Caco-2 (cell line): ENCODE measurements at regions not wholly inside any gene's neighbourhood (a gene's known extent, or its start where the extent isn't known, plus 50 kb on each side); places are given as distances from the start of the nearest gene placed in this dataset.
"Not testable (repeated sequence)": the region's sequence is repeated elsewhere in the genome, so short reads cannot be mapped to it uniquely, and the experiment has no call there.

ENCODE experiments used
- BruUV-seq: library from RNA; stranded (reverse); fragments of 400-500 nt; replicated peaks from 2 replicates; lab custom pipeline; 2021; lab: Mats Ljungman, UMichigan
- CTCF ChIA-PET: fragments of 300-600 bp; sonication (Branson Sonifier 250); formaldehyde crosslinking; loops from one replicate; lab custom pipeline; 2022; ENCODE audit warnings: antibody characterized with exemption; lab: Charles Lee
- POLR2A ChIA-PET: fragments of 300-600 bp; sonication (Branson Sonifier 250); formaldehyde crosslinking; loops from one replicate; lab custom pipeline; 2022; ENCODE audit warnings: antibody characterized with exemption; lab: Charles Lee
- DNase-seq, 2 experiments: peaks; one replicate each; pipeline versions ENCODE4 v3.0.0 to v3.0.0-alpha.2; 2020 to 2022
- H3K27me3 ChIP-seq: replicated peaks from 2 replicates; pipeline ENCODE4 v1.6.0; 2011; ENCODE audit warnings: low read length; ENCODE audit not compliant: control insufficient read depth, insufficient read depth
- H3K36me3 ChIP-seq: 2 replicates; pipeline ENCODE4 v1.5.1; 2011; ENCODE audit warnings: low read length; ENCODE audit not compliant: control insufficient read depth, insufficient read depth
- H3K4me1 ChIP-seq: fragments of 250-450 bp; sonication (Bioruptor Pico); 2 replicates; pipeline ENCODE4 v1.5.1; 2020; ENCODE audit warnings: mild to moderate bottlenecking
- H3K4me3 ChIP-seq: 2 replicates; pipeline ENCODE4 v1.5.1; 2011; ENCODE audit warnings: low read depth, mild to moderate bottlenecking, control low read depth, low read length
- H3K9me3 ChIP-seq: fragments of 250-450 bp; sonication (Bioruptor Pico); 2 replicates; pipeline ENCODE4 v1.5.1; 2020; ENCODE audit warnings: mild to moderate bottlenecking, moderate library complexity
- H3K27ac Mint-ChIP-seq: one replicate; pipeline ENCODE4 v1.8.0; 2022; ENCODE audit warnings: mixed read lengths; ENCODE audit not compliant: unreplicated experiment
- H3K27me3 Mint-ChIP-seq: one replicate; pipeline ENCODE4 v1.8.0; 2022; ENCODE audit warnings: mixed read lengths; ENCODE audit not compliant: insufficient read depth, unreplicated experiment
- H3K36me3 Mint-ChIP-seq: one replicate; pipeline ENCODE4 v1.8.0; 2022; ENCODE audit warnings: mild to moderate bottlenecking, mixed read lengths; ENCODE audit not compliant: insufficient read depth, unreplicated experiment
- H3K4me1 Mint-ChIP-seq: one replicate; pipeline ENCODE4 v1.8.0; 2022; ENCODE audit warnings: low read depth, mixed read lengths; ENCODE audit not compliant: unreplicated experiment
- H3K4me3 Mint-ChIP-seq: one replicate; pipeline ENCODE4 v1.8.0; 2022; ENCODE audit warnings: mild to moderate bottlenecking, moderate library complexity, mixed read lengths; ENCODE audit not compliant: unreplicated experiment
- H3K9me3 Mint-ChIP-seq: one replicate; pipeline ENCODE4 v1.8.0; 2022; ENCODE audit warnings: mixed read lengths; ENCODE audit not compliant: unreplicated experiment
- intact Hi-C: fragments of 100-400 bp; cut with micrococcal nuclease; formaldehyde crosslinking; loops from one replicate; pipeline ENCODE4 v1.10.0; 2022; ENCODE audit not compliant: unreplicated experiment
- TF ChIP-seq, protein P1 (sequence below), 2 experiments: fragments of 200-600 bp in 1 of 2; IDR thresholded peaks; 1 replicate in 1 of 2; 2 replicates in 1 of 2; pipeline versions ENCODE4 v1.5.1 to v1.8.0; 2011 to 2022; ENCODE audit warnings: antibody characterized with exemption in 1 of 2, control low read depth in 1 of 2, inconsistent platforms in 1 of 2, low read depth in 1 of 2, low read length in 1 of 2, mild to moderate bottlenecking in 1 of 2, moderate library complexity in 1 of 2; ENCODE audit not compliant: insufficient read depth in 1 of 2, severe bottlenecking in 1 of 2, unreplicated experiment in 1 of 2

DNA sequence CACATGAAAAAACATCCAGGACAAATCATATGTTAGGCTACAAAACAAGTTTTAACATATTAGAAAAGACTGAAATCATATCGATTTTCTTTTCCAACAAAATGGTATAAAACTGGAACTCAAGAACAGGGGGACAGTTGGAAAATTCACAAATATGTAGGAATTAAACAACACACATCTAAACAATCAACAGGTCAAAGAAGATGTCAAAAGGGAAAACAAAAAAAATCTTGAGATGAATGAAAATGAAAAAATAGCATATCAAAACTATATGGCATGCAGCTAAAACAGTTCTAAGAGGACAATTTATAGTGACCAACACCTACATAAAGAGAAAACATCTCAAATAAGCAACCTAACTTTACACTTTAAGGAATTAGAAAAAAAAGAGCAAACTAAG is 585.3 kb downstream of the UQCRFS1 start:
- ChIA-PET POLR2A (no interaction called here), CTCF (no interaction called here)
- Mint-ChIP-seq H3K27ac (no peak overlapping the region), H3K27me3 (no peaks in the 10 kb centered on the region), H3K36me3 (no peaks in the 10 kb centered on the region), H3K9me3 (peaks cover 18% of the 10 kb centered on the region), H3K4me1 (no peaks in the 10 kb centered on the region), H3K4me3 (no peak overlapping the region)
- Histone ChIP-seq H3K9me3 (peaks cover 6% of the 10 kb centered on the region; the same call in 1 of the 2 replicates), H3K4me1 (no peaks in the 10 kb centered on the region), H3K4me3 (no peak overlapping the region), H3K27me3 (no peaks in the 10 kb centered on the region), H3K36me3 (no peaks in the 10 kb centered on the region)
- no peak for DNase-seq
- TF ChIP-seq, protein P1, sequence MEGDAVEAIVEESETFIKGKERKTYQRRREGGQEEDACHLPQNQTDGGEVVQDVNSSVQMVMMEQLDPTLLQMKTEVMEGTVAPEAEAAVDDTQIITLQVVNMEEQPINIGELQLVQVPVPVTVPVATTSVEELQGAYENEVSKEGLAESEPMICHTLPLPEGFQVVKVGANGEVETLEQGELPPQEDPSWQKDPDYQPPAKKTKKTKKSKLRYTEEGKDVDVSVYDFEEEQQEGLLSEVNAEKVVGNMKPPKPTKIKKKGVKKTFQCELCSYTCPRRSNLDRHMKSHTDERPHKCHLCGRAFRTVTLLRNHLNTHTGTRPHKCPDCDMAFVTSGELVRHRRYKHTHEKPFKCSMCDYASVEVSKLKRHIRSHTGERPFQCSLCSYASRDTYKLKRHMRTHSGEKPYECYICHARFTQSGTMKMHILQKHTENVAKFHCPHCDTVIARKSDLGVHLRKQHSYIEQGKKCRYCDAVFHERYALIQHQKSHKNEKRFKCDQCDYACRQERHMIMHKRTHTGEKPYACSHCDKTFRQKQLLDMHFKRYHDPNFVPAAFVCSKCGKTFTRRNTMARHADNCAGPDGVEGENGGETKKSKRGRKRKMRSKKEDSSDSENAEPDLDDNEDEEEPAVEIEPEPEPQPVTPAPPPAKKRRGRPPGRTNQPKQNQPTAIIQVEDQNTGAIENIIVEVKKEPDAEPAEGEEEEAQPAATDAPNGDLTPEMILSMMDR (IDR thresholded peaks at IDR 0.05; ENCODE audit: insufficient read depth in 1 of 2, low read depth in 1 of 2, low read length in 1 of 2, severe bottlenecking in 1 of 2, unreplicated experiment in 1 of 2): no peak
- no TSS peak for BruUV-seq
- intact Hi-C loops: no loop called here

DNA sequence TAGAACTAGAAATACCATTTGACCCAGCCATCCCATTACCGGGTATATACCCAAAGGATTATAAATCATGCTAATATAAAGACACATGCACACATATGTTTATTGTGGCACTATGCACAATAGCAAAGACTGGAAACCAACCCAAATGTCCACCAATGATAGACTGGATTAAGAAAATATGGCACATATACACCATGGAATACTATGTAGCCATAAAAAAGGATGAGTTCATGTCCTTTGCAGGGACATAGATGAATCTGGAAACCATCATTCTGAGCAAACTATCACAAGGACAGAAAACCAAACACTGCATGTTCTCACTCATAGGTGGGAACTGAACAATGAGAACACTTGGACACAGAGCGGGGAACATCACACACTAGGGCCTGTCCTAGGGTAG is 586.5 kb downstream of the UQCRFS1 start:
- H3K4me1 Mint-ChIP-seq, H3K4me3 ChIP-seq, H3K36me3 Mint-ChIP-seq, H3K27ac Mint-ChIP-seq, H3K27me3 ChIP-seq, intact Hi-C loops, POLR2A ChIA-PET, BruUV-seq, H3K4me3 Mint-ChIP-seq, H3K9me3 ChIP-seq, CTCF ChIA-PET, DNase-seq, H3K4me1 ChIP-seq, H3K27me3 Mint-ChIP-seq, H3K36me3 ChIP-seq: not testable (repeated sequence)
- peaks cover 27% of the 10 kb centered on the region for H3K9me3 Mint-ChIP-seq

DNA sequence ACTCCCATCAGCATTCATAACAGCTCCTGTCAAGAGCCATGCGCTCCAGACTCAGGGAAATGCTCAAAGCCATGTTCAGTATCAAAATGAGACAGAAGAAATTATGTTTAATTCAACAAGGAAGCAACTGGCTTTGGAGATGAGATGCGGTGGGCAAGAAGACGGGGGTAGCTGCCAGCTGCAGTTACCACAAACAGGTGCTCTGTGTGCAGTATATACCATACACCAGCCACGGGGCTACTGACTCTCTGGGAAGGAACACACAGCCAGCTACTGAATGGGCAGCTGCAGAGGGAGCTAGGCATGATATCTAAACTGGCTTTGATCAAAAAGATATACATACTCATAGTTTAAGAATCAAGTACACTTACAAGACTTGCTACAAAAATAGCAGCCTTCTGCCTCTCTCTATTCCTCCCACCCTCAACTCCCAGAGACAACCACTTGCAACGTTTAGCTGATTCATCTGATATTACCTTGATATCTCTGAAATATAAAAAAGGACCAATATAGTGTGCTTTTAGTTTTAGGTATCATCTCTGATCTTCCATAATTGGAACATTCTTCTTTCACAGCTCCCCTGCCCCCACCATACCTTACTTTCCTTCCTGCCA is 593.0 kb downstream of the UQCRFS1 start:
- no peaks in the 10 kb centered on the region for H3K36me3 Mint-ChIP-seq
- ChIA-PET CTCF (no interaction called here), POLR2A (no interaction called here)
- TF ChIP-seq, protein P1 (IDR thresholded peaks at IDR 0.05; ENCODE audit: insufficient read depth in 1 of 2, low read depth in 1 of 2, low read length in 1 of 2, severe bottlenecking in 1 of 2, unreplicated experiment in 1 of 2): no peak
- BruUV-seq: no TSS peak
- Histone ChIP-seq H3K27me3 (no peaks in the 10 kb centered on the region), H3K4me1 (no peaks in the 10 kb centered on the region), H3K9me3 (peaks cover 8% of the 10 kb centered on the region; the same call in 1 of the 2 replicates), H3K4me3 (no peak overlapping the region), H3K36me3 (no peaks in the 10 kb centered on the region)
- no peaks in the 10 kb centered on the region for H3K27me3 Mint-ChIP-seq
- no peak for DNase-seq
- peaks cover 51% of the 10 kb centered on the region for H3K9me3 Mint-ChIP-seq
- no peak overlapping the region for H3K4me3 Mint-ChIP-seq
- H3K27ac Mint-ChIP-seq: no peak overlapping the region
- H3K4me1 Mint-ChIP-seq: no peaks in the 10 kb centered on the region
- intact Hi-C loops: no loop called here
